ENCODE measurements at regions not wholly inside any gene's neighbourhood (a gene's known extent, or its start where the extent isn't known, plus 50 kb on each side); places are given as distances from the start of the nearest gene placed in this dataset.

GRCh38 chr22:49550766-49551362, 276.8 kb downstream of the BRD1 start:
- DNase-seq (ENCODE audit: insufficient read length, low spot score) (no peak), FAIRE-seq (no peak)
- TF ChIP-seq CTCF (IDR thresholded peaks at IDR 0.05; ENCODE audit: insufficient read depth, missing control alignments), result no peak

- FAIRE-seq (no peak), DNase-seq (ENCODE audit: insufficient read length, low spot score) (no peak)
- no peak for TF ChIP-seq CTCF (IDR thresholded peaks at IDR 0.05; ENCODE audit: insufficient read depth, missing control alignments)
These were observed 277.6 kb downstream of the BRD1 start for GRCh38 chr22:49550141-49550430.

- DNase-seq (ENCODE audit: insufficient read length, low spot score) (no peak), FAIRE-seq (no peak)
- no peak for TF ChIP-seq CTCF (IDR thresholded peaks at IDR 0.05; ENCODE audit: insufficient read depth, missing control alignments)
These were observed 278.2 kb downstream of the BRD1 start for GRCh38 chr22:49549256-49550140.

GRCh38 chr22:49548356-49549202, 279.1 kb downstream of the BRD1 start:
- FAIRE-seq (no peak), DNase-seq (ENCODE audit: insufficient read length, low spot score) (no peak)
- TF ChIP-seq CTCF (IDR thresholded peaks at IDR 0.05; ENCODE audit: insufficient read depth, missing control alignments), result no peak

- FAIRE-seq (no peak), DNase-seq (ENCODE audit: insufficient read length, low spot score) (no peak)
- TF ChIP-seq CTCF (IDR thresholded peaks at IDR 0.05; ENCODE audit: insufficient read depth, missing control alignments), result no peak
These were observed 279.9 kb downstream of the BRD1 start for GRCh38 chr22:49547751-49548239.

- FAIRE-seq (no peak), DNase-seq (ENCODE audit: insufficient read length, low spot score) (no peak)
- TF ChIP-seq CTCF (IDR thresholded peaks at IDR 0.05; ENCODE audit: insufficient read depth, missing control alignments), result no peak
These were observed 280.7 kb downstream of the BRD1 start for GRCh38 chr22:49546811-49547585.

Data from D721Med (cell line).